Testis (tissue), 2 donors: ENCODE measurements at regions not wholly inside any gene's neighbourhood (a gene's known extent, or its start where the extent isn't known, plus 50 kb on each side); places are given as distances from the start of the nearest gene placed in this dataset.

Experiments
- CTCF ChIP-seq, 3 experiments: fragments of 450-650 bp in 2 of 3; fragments of 200-600 bp in 1 of 3; sonication (generic) in 1 of 3; IDR thresholded peaks; one replicate each; pipeline ENCODE4 v1.5.1; 2016 to 2019; ENCODE audit warnings: antibody characterized with exemption in 3 of 3, mild to moderate bottlenecking in 2 of 3, moderate library complexity in 1 of 3
- POLR2A ChIP-seq: fragments of 450-650 bp; IDR thresholded peaks from one replicate; pipeline ENCODE4 v1.6.1; 2017; ENCODE audit warnings: antibody characterized with exemption, mild to moderate bottlenecking, moderate library complexity

GRCh38 chr2:240249423-240250149 lies 109.1 kb upstream of the OTOS start:
- TF ChIP-seq CTCF (IDR thresholded peaks at IDR 0.05) (no peak), POLR2A (no peak)
